ENCODE measurements at regions not wholly inside any gene's neighbourhood (a gene's known extent, or its start where the extent isn't known, plus 50 kb on each side); places are given as distances from the start of the nearest gene placed in this dataset.

DNA sequence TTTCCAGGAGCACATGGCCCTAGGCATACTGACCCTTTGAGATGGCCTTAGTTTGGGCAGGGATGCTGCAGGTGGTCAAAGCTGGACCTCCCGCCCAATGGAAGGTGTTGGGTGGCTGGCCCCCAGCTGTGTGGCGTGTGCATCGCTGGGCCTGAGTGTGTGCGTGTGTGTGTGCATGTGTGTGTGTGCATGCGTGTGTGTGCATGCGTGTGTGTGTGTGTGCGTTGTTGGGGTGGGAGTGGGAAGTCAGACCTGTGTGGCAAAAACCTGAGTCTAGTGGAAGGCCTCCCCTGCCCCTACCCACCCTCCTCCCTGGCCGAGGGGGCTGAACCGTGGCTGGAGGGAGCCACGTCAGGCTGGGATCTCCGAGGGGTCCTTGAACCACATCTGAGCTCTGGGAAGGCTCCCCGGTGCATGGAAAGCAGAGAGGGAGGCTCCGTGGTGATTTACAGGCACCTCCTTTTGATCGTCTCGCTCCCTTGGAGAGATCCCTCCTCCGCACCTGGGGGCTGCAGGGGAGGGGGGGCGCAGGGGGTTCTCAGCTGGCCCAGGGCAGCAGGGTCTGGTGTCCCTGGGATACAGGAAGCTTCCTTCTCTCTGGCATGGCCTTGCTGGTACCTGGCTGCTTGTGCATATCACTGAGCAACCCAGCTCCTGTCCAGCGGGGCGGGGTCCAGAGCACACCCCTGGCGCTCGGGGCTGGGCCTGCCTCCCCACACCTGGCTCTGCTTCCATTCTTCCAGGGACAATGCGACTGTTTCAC is 124.7 kb upstream of the WNT4 start:
- Histone ChIP-seq H3K4me1 (replicated peaks in 1 of 4; ENCODE audit: control insufficient read depth in 3 of 4, insufficient read depth in 4 of 4, low read length in 3 of 4) (peaks cover 8 to 28% (median 21%) of the 10 kb centered on the region in 4 experiments), H3K27me3 (replicated peaks in 1 of 4; ENCODE audit: control insufficient read depth in 3 of 4, extremely low read depth in 1 of 4, insufficient read depth in 3 of 4, low read length in 3 of 4) (no peaks in the 10 kb centered on the region), H3K23ac (ENCODE audit: insufficient read length) (no peak overlapping the region), H2AFZ (ENCODE audit: low read length) (no peak overlapping the region), H2BK5ac (ENCODE audit: low read depth, low read length) (peak overlapping the region; percentile 68), H2AK5ac (ENCODE audit: low read depth, low read length) (peak overlapping the region; percentile 65; the same call in 1 of the 2 replicates), H4K8ac (ENCODE audit: extremely low read depth, insufficient read depth, low read length) (no peak overlapping the region), H3K79me2 (ENCODE audit: control insufficient read depth in 1 of 2, insufficient read depth in 2 of 2, low read length in 2 of 2) (no peaks in the 10 kb centered on the region), H3K27ac (ENCODE audit: low read depth, low read length) (no peak overlapping the region), H2BK120ac (replicated peaks; ENCODE audit: low read depth, low read length) (no peak overlapping the region), H2BK12ac (ENCODE audit: low read depth, low read length) (peak overlapping the region; percentile 94; the same call in 1 of the 2 replicates), H4K91ac (replicated peaks; ENCODE audit: insufficient read length, low read length) (no peak overlapping the region), H4K5ac (ENCODE audit: insufficient read length, low read depth, low read length) (no peak overlapping the region), H3K9me3 (ENCODE audit: insufficient read depth in 2 of 2, low read depth in 1 of 2, low read length in 1 of 2) (no peaks in the 10 kb centered on the region), H3K4ac (replicated peaks; ENCODE audit: insufficient read length, low read depth, low read length) (peak overlapping the region; percentile 72), H3K79me1 (ENCODE audit: low read depth, low read length) (no peaks in the 10 kb centered on the region), H3K23me2 (ENCODE audit: low read depth, low read length) (peaks cover 3% of the 10 kb centered on the region; the same call in 1 of the 2 replicates), H3K18ac (ENCODE audit: extremely low read depth, low read length) (no peak overlapping the region; the same call in 1 of the 2 replicates), H3K36me3 (ENCODE audit: control insufficient read depth in 2 of 4, insufficient read depth in 4 of 4, low read length in 3 of 4) (no peaks in the 10 kb centered on the region), H3K14ac (ENCODE audit: insufficient read length) (no peak overlapping the region), H4K20me1 (replicated peaks in 1 of 2; ENCODE audit: control insufficient read depth in 1 of 2, insufficient read depth in 2 of 2, low read length in 2 of 2) (no peaks in the 10 kb centered on the region), H3K56ac (replicated peaks; ENCODE audit: insufficient read length, low read depth, low read length) (no peak overlapping the region), H2BK15ac (ENCODE audit: low read length) (peak overlapping the region; percentile 97; the same call in 1 of the 2 replicates), H3K4me2 (ENCODE audit: insufficient read depth in 1 of 2, low read depth in 2 of 2, low read length in 2 of 2) (no peak overlapping the region), H3K4me3 (ENCODE audit: extremely low read depth in 1 of 4, insufficient read depth in 2 of 4, low read depth in 3 of 4, low read length in 4 of 4) (no peak overlapping the region), H2BK20ac (ENCODE audit: low read length) (peak overlapping the region; percentile 86), H3K9ac (replicated peaks in 1 of 4; ENCODE audit: extremely low read depth in 1 of 4, low read depth in 3 of 4, low read length in 3 of 4) (no peak overlapping the region)
- WGBS, 2 experiments (ENCODE audit: extremely low coverage in 1 of 2, insufficient coverage in 1 of 2, insufficient read length in 1 of 2, insufficient replicate concordance in 2 of 2, low coverage in 1 of 2, low lambda C conversion rate in 2 of 2, missing lambda C conversion rate in 1 of 2): 84% methylated on average over 21 of the region's 22 CpGs; no CpG with 5 or more reads in 1 of the 2 experiments
- FAIRE-seq (no peak), DNase-seq (ENCODE audit: low read depth in 1 of 2, low spot score in 2 of 2) (no peak)
- CTCF ChIA-PET (ENCODE audit: partially characterized antibody): interaction anchor here (0.8 to 2.3 kb wide), 7 partner anchors 8 to 149 kb away, joined by 3 to 13 read pairs (median 4); no protein-coding TSS in a partner anchor
- POLR2A ChIA-PET (ENCODE audit: partially characterized antibody): interaction anchor here (1.2 to 1.5 kb wide), 2 partner anchors 10 to 15 kb away, joined by 4 to 5 read pairs; no protein-coding TSS in a partner anchor
- TF ChIP-seq CEBPB (IDR thresholded peaks at IDR 0.05; ENCODE audit: low read depth, low read length) (no peak), SP4 (IDR thresholded peaks at IDR 0.05; ENCODE audit: low read length) (no peak), CHD2 (IDR thresholded peaks at IDR 0.05; ENCODE audit: low read length) (no peak), HDAC2 (IDR thresholded peaks at IDR 0.05; ENCODE audit: borderline replicate concordance in 1 of 2, low read depth in 2 of 2, low read length in 2 of 2) (no peak), TBP (IDR thresholded peaks at IDR 0.05; ENCODE audit: low read depth, low read length) (no peak), BACH1 (IDR thresholded peaks at IDR 0.05; ENCODE audit: low read length) (no peak), ASH2L (IDR thresholded peaks at IDR 0.05; ENCODE audit: low read length) (no peak), KDM5A (IDR thresholded peaks at IDR 0.05; ENCODE audit: low read length) (no peak)

All from H1 (cell line).